Renal cortical epithelial cell (primary cell): ENCODE measurements at regions not wholly inside any gene's neighbourhood (a gene's known extent, or its start where the extent isn't known, plus 50 kb on each side); places are given as distances from the start of the nearest gene placed in this dataset.
"Not testable (repeated sequence)": the region's sequence is repeated elsewhere in the genome, so short reads cannot be mapped to it uniquely, and the experiment has no call there.

Source experiments
- DNase-seq: peaks from one replicate; pipeline ENCODE4 v3.0.0-alpha.2; 2011; ENCODE audit warnings: low read depth

- DNase-seq: no peak
These were observed 149.9 kb upstream of the TCF4 start for GRCh38 chr18:55737781-55738468.

DNA sequence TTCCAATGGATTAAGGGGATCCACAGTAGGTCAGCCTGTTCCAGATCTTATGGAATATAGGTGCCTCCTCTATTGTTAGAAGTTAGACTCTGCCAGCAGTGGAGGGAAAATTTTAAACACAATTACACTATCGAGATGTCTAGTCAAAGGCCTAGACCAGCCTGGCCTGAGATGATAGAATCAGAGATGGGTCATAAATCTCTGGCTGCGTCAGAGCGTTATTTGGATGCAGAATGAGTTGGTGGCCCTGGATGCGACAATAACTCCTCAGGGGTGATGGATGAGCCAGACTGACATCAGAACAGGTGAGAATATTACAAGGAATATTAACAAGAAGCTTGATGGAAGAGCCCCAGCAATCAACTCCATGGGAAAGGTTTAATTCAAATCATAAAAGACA is 149.3 kb upstream of the TCF4 start:
- DNase-seq: no peak

- no peak for DNase-seq
These were observed 148.0 kb upstream of the TCF4 start for GRCh38 chr18:55735969-55736368.

- DNase-seq: no peak
These were observed 147.3 kb upstream of the TCF4 start for GRCh38 chr18:55735199-55735855.

- DNase-seq: peak; percentile 27
These were observed 144.5 kb upstream of the TCF4 start for GRCh38 chr18:55732227-55733106.

DNA sequence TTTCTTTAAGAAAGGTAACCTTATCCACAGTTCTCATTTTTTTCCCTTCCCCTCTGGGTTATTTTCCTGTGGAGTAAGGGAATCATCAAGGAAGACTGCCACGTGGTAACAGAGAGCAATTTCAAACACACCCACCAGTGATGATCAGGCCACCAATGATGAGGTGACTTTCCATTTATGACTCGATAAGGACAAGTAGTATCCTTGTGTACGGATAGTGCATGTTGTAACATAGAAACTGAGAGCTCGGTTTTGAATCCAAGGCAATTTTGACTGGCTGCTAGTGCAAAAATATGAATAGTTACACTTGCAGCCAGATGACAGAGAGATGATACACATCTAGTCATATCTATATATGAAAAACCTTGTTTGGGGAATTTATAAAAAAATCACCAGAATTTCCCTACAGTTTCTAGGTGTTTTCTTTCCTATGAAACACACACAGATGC is 143.6 kb upstream of the TCF4 start:
- no peak for DNase-seq

- DNase-seq: not testable (repeated sequence)
These were observed 133.0 kb upstream of the TCF4 start for GRCh38 chr18:55721006-55721405.

GRCh38 chr18:55713707-55714106 is 125.7 kb upstream of the TCF4 start:
- DNase-seq: no peak

DNA sequence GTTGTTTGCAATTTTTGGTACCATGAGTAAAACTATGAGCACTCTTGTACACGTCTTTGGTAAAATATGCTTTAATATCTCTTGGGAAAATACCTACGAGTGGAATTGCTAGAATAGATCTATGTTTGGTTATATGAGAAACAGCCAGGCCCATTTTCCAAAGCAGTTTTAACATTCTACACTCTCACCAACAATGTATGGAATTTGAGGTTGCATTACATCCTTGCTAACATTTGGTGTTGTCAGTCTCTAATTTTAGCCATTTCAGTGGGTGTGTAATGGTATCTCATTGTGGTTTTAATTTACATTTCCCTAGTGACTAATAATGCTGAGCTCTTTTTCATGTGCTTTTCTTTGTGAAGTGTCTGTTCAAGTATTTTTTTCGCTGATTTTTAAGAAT is 118.9 kb upstream of the TCF4 start:
- no peak for DNase-seq

GRCh38 chr18:55699233-55699765 is 111.3 kb upstream of the TCF4 start:
- peak; percentile 7 for DNase-seq

- DNase-seq: no peak
These were observed 108.8 kb upstream of the TCF4 start for GRCh38 chr18:55696811-55697210.

DNA sequence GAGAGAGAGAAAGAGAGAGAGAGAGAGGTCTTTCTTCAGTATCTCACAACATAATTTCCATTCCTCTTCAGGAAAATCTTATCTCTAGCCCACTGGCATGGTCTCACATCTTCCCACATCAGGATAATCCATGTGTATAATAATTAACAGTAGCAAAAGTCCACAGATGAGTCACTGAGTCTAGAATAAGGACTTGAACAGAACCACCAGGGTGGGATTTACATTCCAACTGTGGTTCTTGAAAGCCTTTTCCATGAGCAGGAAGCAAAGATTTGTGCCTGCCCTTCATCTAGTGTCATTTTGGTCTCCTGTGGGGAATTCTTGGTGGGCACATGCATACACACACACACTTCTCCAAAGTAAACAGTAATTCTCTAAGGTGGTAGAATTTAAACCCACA is 107.1 kb upstream of the TCF4 start:
- DNase-seq: peak; percentile 78

- DNase-seq: peak; percentile 82
These were observed 106.3 kb upstream of the TCF4 start for GRCh38 chr18:55694291-55694690.

DNA sequence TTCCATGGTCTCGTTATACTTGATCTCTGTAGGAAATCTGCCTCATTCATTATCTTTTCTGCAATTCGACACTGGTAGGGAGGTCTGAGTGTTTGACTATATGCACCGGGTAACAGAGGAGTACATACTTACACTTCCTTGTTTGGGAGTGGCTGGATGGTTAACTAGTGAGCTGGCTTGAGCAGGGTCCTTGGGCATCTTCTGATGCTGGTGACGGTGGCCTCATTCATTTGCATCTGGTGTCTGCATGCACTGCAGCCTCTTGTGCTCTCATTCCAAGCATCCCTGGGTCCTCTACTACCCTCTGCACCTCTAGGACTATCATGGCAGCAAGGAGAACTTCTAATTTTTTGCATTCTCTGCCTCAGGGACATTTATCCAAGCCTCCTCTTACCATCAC is 100.0 kb upstream of the TCF4 start:
- DNase-seq: no peak

DNA sequence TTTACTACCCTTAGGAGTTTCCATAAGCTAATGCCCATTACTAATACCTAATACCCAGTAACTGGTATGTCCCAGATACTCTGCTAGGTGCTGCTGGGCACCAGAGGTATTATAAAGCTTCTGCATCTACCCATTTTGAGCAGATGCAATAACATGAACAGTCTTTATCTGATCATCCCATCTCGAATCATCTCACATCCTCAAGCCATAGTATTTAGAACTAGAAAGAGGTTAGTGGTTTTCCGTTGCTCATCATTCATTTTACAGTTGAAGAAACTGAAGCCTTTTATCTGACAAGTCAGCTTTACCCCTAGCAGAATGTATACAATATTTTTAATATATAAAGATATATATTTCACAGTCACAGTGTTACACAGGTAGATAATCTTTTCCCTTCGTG is 99.1 kb upstream of the TCF4 start:
- no peak for DNase-seq

DNA sequence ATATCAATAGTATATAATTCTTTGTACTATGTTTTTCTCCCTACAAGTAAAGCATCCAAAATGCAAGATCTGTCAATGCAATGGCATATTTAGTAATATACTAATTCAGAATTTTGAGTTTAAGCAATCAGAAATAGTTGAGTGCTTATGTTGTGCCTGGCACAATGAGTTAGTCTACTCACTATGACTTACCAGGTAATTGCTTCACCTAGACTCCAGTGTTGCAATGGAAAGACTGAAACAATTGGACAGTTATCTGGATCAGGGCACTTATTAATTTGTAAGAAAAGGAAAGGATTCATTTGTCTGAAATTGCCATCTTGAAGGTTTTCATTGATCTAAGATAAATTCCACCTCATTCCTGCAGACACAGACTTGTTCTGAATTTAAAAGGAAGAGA is 97.6 kb upstream of the TCF4 start:
- DNase-seq: no peak

DNA sequence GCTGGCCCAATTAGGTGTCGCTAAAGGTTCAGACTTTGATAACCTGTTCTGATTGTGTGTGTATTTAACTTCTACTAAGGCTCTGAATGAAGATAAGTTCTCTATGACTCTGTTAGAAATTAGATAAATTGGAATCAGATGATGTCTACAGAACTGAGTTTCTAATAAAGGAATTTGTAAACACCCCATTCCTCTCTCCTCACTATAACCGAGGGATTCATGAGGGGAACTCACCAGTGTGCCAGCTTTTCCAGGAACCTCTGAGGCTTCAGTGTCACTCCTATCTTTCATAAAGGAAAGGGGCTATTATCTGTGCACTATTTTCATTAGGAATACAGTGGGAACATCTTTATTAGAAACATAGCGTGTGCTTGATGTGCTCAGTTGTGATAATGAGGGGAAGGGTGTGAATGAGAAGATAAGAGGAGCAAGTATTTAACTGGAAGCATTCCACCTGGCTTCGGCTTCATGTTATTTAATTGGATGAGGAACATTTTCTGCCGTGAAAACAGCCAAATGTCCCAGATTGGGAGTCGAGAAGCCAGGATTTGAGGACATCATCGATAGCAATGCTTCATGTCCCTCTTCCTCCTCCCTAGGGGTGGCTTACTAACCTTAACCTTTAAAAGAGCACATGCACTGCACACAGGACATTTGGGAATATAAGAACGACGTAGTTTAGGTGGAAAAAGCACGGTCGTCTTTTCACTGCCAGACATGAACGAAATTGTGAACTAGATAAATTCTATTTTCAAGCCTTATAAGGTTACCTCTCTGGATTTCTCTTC is 84.8 kb upstream of the TCF4 start:
- DNase-seq: no peak

- no peak for DNase-seq
These were observed 77.5 kb upstream of the TCF4 start for GRCh38 chr18:55665506-55665905.

DNA sequence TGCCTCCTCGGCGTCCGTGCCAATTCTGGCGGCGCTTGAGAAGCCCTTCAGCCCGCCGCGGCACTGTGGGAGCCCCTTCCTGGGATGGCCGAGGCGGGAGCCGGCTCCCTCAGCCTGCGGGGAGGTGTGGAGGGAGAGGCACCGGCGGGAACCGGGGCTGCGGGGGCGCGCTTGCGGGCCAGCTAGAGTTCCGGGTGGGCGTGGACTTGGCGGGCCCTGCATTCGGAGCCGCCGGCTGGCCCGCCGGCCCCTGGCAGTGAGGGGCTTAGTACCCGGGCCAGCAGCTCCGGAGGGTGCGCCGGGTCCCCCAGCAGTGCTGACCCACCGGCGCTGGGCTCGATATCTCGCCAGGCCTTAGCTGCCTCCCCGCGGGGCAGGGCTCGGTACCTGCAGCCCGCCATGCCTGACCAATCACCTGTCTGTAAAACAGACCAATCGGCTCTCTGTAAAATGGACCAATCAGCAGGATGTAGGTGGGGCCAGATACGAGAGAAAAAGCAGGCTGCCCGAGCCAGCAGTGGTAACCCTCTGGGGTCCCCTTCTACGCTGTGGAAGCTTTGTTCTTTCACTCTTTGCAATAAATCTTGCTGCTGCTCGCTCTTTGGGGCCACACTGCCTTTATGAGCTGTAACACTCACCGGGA is 76.9 kb upstream of the TCF4 start:
- DNase-seq: not testable (repeated sequence)

DNA sequence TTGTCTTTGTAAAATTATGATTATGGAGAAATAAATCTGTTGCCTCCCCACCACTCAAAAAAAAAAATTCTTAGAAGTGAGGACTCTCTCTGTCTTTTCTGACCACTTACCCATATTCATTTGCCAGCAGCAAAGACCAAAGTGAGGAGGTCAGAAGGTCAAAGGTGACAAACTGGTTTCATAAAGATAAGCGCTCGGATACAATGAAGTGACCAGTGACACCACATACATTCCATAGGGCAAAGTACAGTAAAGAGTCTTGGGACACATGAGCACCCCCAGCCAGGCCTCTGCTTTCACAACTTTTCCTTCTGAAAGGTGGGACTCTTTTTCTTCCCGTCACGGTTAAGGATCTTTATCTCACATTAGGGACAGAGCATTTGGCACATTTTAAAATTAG is 75.9 kb upstream of the TCF4 start:
- no peak for DNase-seq

DNA sequence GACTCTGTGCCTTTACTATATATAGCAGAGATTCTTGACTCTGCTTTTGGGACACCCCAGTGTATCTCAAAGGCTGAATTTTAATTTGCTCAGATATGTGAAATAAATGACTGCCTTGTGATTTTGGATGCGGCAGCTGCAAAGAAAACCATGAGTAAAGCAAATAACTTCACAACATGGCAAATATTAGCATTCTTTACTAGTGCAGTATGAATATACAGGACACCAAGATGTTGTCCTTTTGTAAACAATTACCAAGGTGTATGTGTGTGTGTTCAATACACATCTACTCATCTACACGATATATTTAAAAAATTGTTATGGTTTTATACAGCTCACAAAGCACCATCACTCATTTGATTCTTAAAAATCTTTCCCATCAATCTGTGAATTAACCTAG is 70.6 kb upstream of the TCF4 start:
- DNase-seq: no peak
